ENCODE measurements at regions not wholly inside any gene's neighbourhood (a gene's known extent, or its start where the extent isn't known, plus 50 kb on each side); places are given as distances from the start of the nearest gene placed in this dataset.
"Not testable (repeated sequence)": the region's sequence is repeated elsewhere in the genome, so short reads cannot be mapped to it uniquely, and the experiment has no call there.

DNA sequence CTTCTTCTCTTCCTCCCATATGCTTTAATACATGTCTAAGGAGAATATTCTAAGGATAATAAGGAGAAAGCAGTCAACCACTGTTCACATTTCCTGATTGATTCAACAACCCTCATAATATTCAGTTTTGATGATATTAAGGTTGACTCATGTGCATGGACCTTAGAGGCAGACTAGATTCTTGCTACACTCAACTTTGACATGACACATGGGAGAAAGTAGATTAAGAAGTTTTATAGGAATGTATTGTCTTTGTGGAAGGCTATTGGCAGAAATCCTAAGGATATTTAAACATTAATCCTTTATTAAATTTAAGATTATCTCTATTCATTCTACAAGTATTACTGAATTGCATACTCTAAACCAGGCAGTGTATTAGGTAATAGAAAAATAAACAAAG, 309.1 kb upstream of the CYRIA start:
- DNase-seq (ENCODE audit: low read depth in 2 of 2, low spot score in 1 of 2) = no peak

DNA sequence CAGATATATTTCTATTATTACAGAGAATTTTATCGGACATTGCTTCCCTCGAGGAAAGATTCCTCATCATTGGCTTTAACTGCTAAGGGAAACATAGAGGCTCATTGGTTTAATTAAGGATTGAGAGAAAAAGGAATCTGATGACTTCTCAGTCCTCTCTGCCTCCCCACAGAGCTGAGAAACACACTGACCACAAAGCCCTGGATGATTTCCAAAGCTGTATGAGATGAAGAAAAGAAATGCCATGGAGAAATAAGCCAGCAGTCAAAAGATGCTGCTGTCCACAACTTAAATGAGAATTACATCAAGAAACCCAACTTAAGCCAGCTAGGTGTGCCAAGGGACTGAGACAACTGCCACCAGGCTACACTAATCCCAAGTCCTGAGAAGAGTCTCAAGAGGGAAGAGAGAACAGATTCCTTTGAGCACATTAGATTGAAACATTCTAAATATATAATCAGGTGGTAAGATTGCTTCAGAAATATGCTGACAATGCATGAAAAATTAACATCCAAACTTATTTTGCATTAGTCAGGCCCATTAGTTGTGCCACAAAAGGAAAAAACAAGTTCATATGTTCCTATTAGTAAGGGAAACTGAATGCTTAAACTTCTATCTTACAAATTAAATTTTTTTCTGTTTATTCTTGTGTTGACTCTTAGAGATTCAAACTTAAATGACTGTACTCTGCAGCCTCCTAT, 308.1 kb upstream of the CYRIA start:
- no peak for DNase-seq (ENCODE audit: low read depth in 2 of 2, low spot score in 1 of 2)

DNA sequence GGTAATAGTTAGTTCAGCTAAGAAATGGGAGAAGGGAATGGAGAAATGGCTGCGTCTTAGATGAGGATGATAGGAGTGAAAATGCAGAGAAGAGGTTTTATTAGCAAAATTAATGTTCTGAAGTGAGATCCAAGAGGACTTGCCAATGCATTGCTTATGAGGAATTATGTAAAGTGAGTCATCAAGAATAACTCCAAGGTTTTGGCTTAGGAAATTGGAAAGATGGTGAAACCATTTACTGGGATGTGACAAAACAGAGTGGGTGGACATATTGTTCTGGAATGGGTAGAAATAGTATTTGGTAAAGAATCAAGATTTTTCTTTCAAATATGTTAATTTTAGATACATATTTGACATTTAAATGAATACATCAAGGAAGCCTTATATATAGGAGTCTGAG, 306.6 kb upstream of the CYRIA start:
- DNase-seq (ENCODE audit: low read depth in 2 of 2, low spot score in 1 of 2) = no peak

DNA sequence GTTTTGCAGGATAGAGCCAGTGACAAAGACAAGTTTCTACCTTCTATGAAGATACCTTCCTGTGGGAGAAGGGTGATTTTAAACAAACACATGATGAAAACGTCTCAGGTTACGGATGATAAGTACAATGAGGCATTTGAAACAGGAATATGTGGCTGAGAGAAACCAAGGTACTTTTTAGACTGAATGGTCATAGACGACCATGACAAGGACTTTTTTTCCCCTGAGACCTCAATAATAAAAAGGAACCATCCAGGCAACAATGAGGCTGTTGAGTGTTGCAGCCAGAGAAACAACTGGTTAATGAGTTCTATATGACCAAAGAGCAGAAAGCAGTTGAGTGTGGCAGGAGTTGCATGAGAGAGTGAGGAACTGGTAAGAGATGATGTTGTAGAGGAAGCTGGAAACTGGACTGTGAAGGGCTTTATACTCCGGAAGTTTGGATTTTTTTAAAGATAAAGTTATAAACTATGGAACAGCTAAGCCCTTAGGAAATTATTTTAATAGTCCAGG, 306.1 kb upstream of the CYRIA start:
- no peak for DNase-seq (ENCODE audit: low read depth in 2 of 2, low spot score in 1 of 2)

DNA sequence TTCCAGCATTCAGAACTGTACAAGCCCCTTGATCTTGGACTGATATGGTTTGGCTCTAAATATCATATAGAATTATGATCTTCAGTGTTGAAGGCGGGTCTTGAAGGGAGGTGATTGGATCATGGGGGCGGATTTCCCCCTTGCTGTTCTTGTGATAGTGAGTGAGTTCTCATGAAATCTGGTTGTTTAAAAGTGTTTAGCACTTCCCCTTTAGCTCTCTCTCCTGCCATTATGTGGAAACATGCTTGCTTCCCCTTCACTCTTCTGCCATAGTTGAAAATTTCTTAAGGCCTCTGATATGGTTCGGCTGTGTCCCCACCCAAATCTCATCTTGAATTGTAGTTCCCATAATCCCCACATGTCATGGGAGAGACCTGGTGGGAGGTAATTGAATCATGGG, 305.3 kb upstream of the CYRIA start:
- not testable (repeated sequence) for DNase-seq (ENCODE audit: low read depth in 2 of 2, low spot score in 1 of 2)

DNA sequence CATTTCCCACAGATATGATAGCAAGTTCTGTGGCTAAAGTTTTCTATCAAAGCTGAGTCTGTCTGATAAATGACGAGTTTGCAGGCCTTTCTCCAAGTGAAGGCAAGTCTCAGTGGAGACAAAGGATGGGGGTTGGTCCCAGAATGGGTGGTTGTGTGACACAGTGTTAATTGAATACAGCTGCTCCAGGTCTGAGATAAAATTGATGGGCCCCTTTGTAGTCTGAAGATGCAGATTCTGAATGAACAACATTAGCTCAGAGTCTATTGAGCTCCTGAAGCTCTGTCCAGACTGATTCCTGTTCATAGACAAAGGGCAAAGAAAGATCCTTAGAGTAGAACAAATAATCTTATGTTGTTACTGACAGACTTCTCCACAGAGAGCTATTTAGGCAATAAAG, 296.9 kb upstream of the CYRIA start:
- DNase-seq (ENCODE audit: low read depth in 2 of 2, low spot score in 1 of 2) = no peak

DNA sequence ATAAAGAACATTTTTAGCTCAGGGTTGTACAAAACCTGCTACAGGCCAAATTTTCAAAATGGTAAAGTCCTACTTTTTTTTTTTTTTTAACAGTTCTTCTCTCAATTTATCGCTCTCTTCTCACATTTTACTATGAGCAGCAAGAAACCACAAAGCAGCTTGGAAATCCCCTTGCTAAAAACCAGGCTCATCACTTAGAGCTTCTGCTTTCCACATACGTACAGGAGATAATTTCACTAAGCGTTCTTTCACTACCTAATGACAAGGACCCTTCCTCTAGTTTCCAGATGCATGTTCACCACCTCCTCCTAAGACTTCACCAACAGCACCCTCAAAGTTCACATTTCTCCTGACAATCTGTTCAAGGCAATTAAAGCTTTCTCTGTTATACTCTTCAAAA, 294.9 kb upstream of the CYRIA start:
- no peak for DNase-seq (ENCODE audit: low read depth in 2 of 2, low spot score in 1 of 2)

DNA sequence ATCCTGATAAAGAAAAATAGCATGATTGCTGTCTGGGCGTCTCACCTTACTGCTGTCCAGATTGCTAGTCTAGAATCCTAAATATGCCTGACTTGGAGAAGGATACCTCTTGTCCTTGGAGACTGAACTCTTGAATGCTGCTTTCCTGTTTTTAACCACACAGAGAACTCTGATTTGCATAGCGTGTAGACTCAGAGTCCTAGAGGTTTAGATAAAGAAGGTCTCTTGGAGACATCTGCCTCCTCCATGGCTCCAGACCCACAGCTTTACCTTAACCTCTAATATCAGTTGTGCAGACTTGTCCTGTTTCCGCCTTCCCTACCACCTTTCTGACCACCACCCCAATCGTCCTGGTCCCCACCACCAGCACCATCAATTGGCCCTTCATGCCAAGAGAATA, 292.6 kb upstream of the CYRIA start:
- no peak for DNase-seq (ENCODE audit: low read depth in 2 of 2, low spot score in 1 of 2)

DNA sequence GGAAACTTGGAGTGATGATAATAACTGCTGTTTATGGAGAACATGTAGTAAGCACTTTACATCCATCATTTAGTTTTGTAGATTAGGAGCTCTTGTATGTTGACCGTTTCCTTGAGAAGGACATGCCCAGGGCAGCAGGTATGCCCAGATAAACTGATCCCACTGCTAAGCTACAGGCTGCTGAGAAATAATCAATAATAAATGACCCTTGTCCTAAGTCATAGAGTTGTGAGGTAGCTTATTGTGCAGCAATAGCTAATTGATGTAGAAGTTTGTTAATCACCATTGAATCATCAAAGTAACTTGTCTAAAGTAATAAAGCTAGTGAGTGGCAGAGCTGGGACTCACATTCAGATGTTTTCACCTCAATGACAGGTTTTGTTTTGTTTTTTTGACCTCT, 287.2 kb upstream of the CYRIA start:
- DNase-seq (ENCODE audit: low read depth in 2 of 2, low spot score in 1 of 2) = no peak

DNA sequence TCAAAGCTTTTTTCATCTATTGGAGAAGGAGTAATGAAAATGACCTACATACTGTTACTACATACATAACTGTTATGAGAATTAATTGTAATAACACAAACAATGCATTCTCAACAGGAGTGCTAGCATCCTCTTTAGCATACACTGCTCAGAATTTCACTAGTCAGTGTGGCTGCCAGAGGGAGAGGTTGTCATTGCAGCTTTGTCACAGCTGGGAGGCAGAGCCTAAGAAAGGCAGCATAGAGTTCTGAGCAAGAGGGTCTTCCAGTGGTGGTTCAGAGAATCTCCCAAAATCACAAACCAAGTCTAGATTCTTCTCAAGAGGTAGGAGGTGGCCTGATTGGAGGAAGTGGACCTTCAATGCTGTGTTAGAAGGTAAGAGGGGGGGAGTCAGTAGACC, 286.7 kb upstream of the CYRIA start:
- DNase-seq (ENCODE audit: low read depth in 2 of 2, low spot score in 1 of 2) = no peak

DNA sequence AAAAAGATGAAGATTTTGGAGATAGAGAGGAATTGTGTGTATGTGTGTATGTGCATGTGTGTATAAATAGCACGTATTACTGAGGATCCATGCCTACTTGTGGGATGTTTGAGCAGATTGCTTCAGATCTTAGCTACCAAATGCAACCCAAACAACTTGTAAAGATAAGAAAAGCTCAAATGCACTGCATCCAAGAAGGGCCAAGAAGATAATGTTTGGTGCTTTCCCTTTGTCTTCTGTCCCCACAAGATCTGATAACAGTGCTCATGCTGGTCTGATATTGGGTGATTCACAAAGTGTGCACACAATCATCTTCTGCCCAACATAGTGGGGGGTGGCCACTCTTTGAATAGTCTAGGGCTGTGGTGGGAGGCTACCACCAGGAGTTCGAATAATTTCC, 284.8 kb upstream of the CYRIA start:
- DNase-seq (ENCODE audit: low read depth in 2 of 2, low spot score in 1 of 2) = no peak

DNA sequence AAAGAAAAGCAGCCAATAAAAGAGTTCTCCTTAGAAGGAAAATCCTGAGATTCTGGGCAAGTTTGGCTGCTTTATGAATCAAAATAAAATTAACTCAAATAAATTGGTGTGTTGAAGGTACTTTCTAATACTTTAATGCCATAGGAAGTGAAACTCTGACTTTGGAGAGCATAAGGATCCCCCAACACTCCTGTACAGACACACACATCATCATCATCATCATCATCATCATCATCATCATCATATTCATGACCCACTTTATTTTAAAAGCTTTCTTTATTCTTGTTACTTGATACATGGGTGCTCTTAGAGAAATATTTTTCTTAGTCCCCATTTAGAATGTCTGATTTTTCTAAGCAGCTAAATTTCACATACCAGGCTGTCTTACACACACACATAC, 283.1 kb upstream of the CYRIA start:
- no peak for DNase-seq (ENCODE audit: low read depth in 2 of 2, low spot score in 1 of 2)

DNA sequence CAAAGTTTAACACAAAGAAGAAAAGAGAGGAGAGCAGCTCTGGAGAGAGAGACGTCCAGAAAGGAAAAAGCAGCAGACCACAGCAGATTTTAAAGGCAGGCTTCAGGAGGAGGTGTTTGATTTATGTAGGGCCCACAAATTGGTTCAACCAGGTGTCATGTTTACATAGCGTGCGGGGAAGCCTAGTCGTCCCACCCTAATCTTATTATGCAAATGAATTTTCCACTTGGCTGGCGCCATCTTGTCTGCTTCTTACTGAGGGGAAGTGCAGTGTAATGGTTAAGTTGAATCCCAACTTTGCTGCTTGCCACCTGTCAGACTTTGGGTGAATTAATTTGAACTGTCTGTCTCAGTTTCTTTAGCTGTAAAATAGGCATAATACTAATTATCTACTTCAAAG, 282.4 kb upstream of the CYRIA start:
- DNase-seq (ENCODE audit: low read depth in 2 of 2, low spot score in 1 of 2) = no peak

DNA sequence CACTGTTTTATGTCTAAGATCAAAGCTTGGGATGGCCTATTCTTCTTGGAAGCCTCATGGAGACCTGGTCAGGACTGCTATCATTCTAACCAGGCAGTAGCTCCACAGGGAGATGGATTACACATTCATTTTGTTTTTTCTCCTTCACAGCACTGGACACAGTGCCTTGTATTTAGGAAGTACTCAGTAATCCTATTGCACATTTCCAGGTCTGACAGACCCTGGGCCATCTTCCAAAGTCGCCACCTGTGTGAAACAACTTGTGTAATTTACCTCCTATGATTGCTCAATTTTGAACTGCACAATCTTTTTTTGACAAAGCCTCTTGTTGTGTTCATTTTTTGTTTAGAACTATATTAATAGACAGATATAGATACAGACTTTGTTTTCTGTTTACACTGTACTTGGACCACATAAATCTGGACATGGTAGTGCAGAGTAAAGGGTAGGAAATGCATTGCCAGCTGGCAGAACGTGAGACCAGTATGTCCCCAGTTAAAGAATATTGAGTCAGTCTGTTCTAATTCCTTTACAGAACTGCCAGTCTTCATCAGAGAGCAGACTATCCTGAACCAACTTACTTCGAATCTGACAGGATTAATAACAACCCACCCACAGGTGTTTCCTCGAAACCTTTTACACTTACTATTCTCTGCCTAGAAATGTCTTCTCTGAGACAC, 277.8 kb upstream of the CYRIA start:
- DNase-seq (ENCODE audit: low read depth in 2 of 2, low spot score in 1 of 2) = no peak

DNA sequence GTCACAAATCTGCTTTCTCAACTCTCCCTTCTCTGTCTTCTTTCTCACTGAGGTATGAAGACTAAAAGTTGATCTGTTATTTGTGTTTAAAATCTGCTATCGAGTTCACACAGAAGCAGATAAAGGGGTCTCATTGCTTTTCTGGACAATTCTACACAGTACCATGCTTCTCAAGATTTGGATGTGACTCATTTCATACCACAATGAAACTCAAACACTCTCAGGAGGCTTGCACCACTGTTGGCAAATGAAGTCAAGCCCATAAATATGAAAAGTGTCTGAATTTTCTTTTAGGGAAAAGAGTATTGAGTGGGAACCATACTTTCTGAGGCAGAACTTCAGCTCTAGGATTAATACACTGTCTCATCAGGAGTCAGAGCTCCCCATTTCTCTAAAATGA, 274.6 kb upstream of the CYRIA start:
- DNase-seq (ENCODE audit: low read depth in 2 of 2, low spot score in 1 of 2) = no peak

DNA sequence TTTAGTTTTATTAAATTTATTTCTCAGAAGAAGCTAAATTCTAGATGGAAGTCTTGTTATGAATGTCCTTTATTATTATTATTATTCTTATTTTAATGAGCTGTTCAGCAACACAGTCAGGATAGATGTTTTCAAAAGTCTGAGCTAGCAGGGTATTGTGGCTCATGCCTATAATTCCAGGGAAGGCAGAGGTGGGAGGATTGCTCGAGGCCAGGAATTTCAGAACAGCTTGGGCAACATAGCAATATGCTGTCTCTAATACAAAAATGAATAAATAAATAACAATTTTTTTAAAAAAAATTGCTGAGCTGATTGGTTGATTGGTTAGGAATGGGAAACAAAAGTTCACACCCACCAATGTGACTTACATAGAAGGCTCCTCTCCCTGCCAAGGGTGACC, 274.1 kb upstream of the CYRIA start:
- no peak for DNase-seq (ENCODE audit: low read depth in 2 of 2, low spot score in 1 of 2)

DNA sequence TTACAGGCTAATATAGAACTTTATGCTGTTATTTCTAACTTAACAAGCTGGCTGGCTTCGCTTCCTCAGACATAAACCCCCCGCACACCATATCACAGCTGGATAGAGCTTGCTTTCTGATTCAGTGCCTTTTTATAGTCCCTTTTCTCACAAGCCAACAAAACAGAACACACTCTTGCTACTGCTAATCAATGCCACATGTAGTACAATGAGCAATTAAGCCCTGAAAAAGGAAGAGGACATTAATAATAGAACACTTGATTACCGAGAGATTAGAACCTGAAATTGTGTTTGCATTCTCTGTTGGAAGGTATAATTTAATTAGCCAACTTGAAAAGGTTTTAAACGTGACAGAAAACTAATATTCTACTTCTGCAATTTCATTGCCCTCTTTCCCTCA, 267.7 kb upstream of the CYRIA start:
- no peak for DNase-seq (ENCODE audit: low read depth in 2 of 2, low spot score in 1 of 2)

DNA sequence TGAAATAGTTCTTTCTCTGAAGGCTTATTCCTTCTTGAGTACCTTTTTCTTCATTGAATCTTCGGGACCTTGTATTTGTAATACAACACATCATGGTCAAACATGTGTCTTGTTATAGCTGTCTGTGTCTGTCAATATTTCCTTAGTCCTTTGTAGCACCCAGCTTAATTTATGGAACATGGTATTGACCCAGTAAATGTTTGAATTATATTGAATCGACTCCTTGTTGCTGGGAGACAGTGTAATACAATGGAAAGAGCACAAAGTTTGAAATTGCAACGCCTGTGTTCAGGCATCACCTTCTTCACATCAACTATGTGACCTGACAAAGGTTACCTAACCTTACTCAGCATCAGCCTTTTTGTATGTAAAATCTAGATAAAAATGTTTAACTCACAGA, 267.2 kb upstream of the CYRIA start:
- DNase-seq (ENCODE audit: low read depth in 2 of 2, low spot score in 1 of 2) = no peak

DNA sequence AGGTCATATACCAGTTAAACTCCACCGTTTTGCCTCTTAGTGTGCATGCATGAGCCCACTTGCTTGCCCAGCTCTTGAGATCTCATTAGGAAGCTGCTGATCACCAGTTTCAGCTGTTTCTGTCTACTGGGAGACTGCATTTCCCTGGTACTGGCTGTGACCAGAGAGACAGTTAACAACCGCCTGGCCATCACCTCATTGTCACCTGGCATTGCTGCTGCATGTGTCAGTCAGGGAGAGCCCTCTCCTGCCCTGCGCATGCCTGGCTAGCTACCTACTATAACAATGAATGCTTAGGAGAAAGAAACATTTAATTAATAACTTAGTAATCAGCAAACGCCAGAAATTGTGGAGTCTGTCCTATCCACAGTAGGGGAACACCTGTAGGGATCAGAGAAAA, 265.8 kb upstream of the CYRIA start:
- no peak for DNase-seq (ENCODE audit: low read depth in 2 of 2, low spot score in 1 of 2)

DNA sequence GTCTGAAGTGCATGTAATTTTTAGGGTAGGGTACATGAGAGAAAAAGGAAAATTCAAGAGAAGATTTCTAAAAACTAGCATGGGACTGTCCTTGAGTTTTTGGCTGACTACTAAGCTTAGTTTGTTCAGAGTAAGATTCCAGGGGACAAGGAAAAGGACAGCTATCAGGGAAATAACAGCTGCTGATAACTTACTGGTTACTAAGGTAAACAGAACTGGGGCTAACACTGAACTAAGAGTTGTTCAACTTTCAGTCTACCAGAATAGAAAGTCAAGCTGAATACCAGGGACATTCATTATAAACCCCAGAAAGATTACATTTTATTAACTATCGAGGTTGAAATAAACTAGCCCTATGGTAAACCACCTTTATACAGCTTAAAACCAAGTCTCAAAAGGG, 261.8 kb upstream of the CYRIA start:
- DNase-seq (ENCODE audit: low read depth in 2 of 2, low spot score in 1 of 2) = no peak

DNA sequence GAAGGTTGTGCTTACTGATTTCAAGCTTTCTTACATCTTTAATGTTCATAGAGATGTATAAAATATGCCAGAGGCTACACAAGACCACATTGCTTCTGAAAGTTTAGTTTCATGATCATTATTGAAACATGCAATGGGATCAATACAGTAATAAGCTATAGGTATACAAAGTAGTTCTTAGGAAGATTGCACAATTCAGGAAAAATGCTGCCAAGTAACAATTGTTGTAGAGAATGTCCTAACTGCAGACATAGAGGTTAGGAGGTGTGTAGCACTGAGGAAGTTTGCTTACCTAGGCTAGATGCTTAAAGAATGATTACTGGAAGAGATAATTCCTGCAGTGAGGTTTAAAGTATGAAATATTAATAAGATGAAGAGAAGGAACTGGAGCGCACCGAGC, 259.5 kb upstream of the CYRIA start:
- no peak for DNase-seq (ENCODE audit: low read depth in 2 of 2, low spot score in 1 of 2)

DNA sequence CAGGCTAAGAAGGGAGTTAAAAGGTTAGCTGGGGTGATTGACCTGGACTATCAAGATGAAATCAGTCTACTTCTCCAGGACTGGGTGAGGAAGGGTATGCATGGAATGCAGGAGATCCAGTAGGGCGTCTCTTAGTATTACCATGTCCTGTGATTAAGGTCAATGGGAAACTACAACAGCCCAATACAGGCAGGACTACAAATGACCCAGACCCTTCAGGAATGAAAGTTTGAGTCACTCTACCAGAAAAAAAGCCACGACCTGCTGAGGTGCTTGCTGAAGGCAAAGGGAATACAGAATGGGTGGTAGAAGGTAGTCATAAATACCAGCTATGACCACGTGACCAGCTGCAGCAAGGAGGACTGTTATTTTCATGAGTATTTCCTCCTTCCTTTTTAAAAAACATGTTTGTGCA, 249.7 kb upstream of the CYRIA start:
- not testable (repeated sequence) for DNase-seq (ENCODE audit: low read depth in 2 of 2, low spot score in 1 of 2)

DNA sequence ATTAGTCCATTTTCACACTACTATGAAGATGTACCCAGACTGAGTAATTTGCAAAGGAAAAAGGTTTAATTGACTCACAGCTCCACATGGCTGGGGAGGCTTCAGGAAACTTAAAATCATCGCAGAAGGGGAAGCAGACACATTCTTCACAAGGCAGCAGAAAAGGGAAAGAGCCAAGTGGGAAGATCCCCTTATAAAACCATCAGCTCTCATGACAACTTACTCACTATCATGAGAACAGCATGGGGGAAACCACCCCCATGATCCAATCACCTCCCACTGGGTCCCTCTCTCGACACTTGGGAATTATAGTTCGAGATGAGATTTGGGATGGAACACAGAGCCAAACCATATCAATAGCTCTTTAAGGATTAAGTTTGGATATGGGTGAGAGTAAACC, 246.1 kb upstream of the CYRIA start:
- no peak for DNase-seq (ENCODE audit: low read depth in 2 of 2, low spot score in 1 of 2)
